ENCODE measurements at regions not wholly inside any gene's neighbourhood (a gene's known extent, or its start where the extent isn't known, plus 50 kb on each side); places are given as distances from the start of the nearest gene placed in this dataset.

DNA sequence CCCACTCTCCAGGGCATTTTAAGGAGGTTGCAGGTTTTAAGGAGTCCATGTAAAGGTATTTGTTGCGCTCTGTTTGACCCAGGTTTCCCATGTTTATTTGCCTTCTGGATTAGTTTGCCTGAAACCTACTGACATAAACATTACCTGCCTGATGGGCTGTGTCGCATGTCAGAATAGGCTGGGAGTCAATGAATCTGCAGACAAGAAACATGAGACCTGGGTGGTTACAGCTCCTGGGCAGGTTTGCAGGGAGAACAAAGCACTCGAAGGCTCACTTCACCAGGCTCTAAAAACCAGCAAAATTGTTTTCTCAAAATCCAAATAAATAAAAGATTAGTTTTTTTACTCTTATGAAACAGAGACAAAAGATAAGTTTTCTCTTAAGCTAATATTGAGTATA is 114.4 kb upstream of the SERTM1 start:
- no peak overlapping the region for H3K27ac Mint-ChIP-seq
- ChIA-PET CTCF (no interaction called here), POLR2A (no interaction called here)
- no peak for TF ChIP-seq EZH2 (IDR thresholded peaks at IDR 0.05; ENCODE audit: borderline replicate concordance, insufficient read depth, low read depth, low read length, poor library complexity, severe bottlenecking)
- TF ChIP-seq, protein P1, sequence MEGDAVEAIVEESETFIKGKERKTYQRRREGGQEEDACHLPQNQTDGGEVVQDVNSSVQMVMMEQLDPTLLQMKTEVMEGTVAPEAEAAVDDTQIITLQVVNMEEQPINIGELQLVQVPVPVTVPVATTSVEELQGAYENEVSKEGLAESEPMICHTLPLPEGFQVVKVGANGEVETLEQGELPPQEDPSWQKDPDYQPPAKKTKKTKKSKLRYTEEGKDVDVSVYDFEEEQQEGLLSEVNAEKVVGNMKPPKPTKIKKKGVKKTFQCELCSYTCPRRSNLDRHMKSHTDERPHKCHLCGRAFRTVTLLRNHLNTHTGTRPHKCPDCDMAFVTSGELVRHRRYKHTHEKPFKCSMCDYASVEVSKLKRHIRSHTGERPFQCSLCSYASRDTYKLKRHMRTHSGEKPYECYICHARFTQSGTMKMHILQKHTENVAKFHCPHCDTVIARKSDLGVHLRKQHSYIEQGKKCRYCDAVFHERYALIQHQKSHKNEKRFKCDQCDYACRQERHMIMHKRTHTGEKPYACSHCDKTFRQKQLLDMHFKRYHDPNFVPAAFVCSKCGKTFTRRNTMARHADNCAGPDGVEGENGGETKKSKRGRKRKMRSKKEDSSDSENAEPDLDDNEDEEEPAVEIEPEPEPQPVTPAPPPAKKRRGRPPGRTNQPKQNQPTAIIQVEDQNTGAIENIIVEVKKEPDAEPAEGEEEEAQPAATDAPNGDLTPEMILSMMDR (IDR thresholded peaks at IDR 0.05): no peak
- WGBS (ENCODE audit: insufficient coverage): 100% methylated on average over 1 of the region's 3 CpGs
- no peaks in the 10 kb centered on the region for H3K9me3 ChIP-seq (ENCODE audit: control extremely low read depth in 1 of 3, control insufficient read depth in 2 of 3, insufficient read depth in 1 of 3, low read length in 2 of 3)
- H4K20me1 ChIP-seq (ENCODE audit: control insufficient read depth, insufficient read depth, low read length, poor library complexity, severe bottlenecking): no peaks in the 10 kb centered on the region
- H2AFZ ChIP-seq (ENCODE audit: insufficient read depth, low read depth, low read length, poor library complexity, severe bottlenecking): no peak overlapping the region
- H3K4me1 ChIP-seq (ENCODE audit: control insufficient read depth in 2 of 2, insufficient read depth in 2 of 2, low read length in 2 of 2): peaks cover 0 to 3% of the 10 kb centered on the region in 2 donors
- no peaks in the 10 kb centered on the region for H3K36me3 ChIP-seq (replicated peaks in 1 of 2; ENCODE audit: control extremely low read depth in 1 of 2, control insufficient read depth in 1 of 2, extremely low read depth in 1 of 2, insufficient read depth in 2 of 2, low read length in 1 of 2)
- DNase-seq (no peak), ATAC-seq (ENCODE audit: low read depth) (no peak)
- no peak overlapping the region for H3K9ac ChIP-seq (ENCODE audit: low read length)
- no peak overlapping the region for H3K4me3 ChIP-seq (ENCODE audit: control extremely low read depth in 1 of 5, extremely low read depth in 1 of 5, insufficient read depth in 1 of 5, low read depth in 2 of 5, low read length in 4 of 5)
- peaks cover 12% of the 10 kb centered on the region for H3K4me1 Mint-ChIP-seq
- H3K27me3 ChIP-seq (replicated peaks in 1 of 4; ENCODE audit: control extremely low read depth in 1 of 4, control insufficient read depth in 3 of 4, insufficient read depth in 4 of 4, low read length in 3 of 4): no peaks in the 10 kb centered on the region
- H3K9me3 Mint-ChIP-seq (ENCODE audit: insufficient read depth): no peaks in the 10 kb centered on the region
- no peaks in the 10 kb centered on the region for H3K27me3 Mint-ChIP-seq
- no peak overlapping the region for H3K4me3 Mint-ChIP-seq
- H3K27ac ChIP-seq (ENCODE audit: low read length in 2 of 2): no peak overlapping the region
- intact Hi-C loops (cut with micrococcal nuclease): no loop called here
- H3K4me2 ChIP-seq (replicated peaks; ENCODE audit: low read depth, low read length, poor library complexity, severe bottlenecking): no peak overlapping the region
- no peaks in the 10 kb centered on the region for H3K79me2 ChIP-seq (ENCODE audit: control insufficient read depth, insufficient read depth, low read length)

DNA sequence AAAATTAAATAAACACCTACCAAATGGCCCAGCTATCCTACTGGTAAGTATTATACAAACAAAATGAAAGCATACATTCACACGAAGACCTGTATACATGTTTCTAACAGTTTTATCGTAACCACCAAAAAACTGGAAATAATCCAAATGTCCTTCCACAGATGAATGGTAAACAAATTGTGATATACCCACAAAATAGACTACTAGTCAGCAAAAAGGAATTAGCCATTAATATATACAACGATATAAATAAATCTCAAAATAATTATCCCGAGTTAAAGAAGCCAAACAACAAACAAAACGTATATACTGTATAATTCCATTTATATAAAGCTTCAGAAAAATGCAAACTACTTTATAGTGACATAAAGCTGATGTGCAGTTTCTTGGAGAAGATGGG is 106.3 kb upstream of the SERTM1 start:
- no peak for TF ChIP-seq EZH2 (IDR thresholded peaks at IDR 0.05; ENCODE audit: borderline replicate concordance, insufficient read depth, low read depth, low read length, poor library complexity, severe bottlenecking)
- TF ChIP-seq, protein P1 (IDR thresholded peaks at IDR 0.05): no peak
- Histone ChIP-seq H3K27ac (ENCODE audit: low read length in 2 of 2) (no peak overlapping the region), H4K20me1 (ENCODE audit: control insufficient read depth, insufficient read depth, low read length, poor library complexity, severe bottlenecking) (no peaks in the 10 kb centered on the region), H3K9me3 (ENCODE audit: control extremely low read depth in 1 of 3, control insufficient read depth in 2 of 3, insufficient read depth in 1 of 3, low read length in 2 of 3) (peaks cover 0 to 2% (median 1%) of the 10 kb centered on the region in 3 donors), H3K27me3 (replicated peaks in 1 of 4; ENCODE audit: control extremely low read depth in 1 of 4, control insufficient read depth in 3 of 4, insufficient read depth in 4 of 4, low read length in 3 of 4) (no peaks in the 10 kb centered on the region), H3K4me1 (ENCODE audit: control insufficient read depth in 2 of 2, insufficient read depth in 2 of 2, low read length in 2 of 2) (no peaks in the 10 kb centered on the region), H3K79me2 (ENCODE audit: control insufficient read depth, insufficient read depth, low read length) (no peaks in the 10 kb centered on the region), H3K4me2 (replicated peaks; ENCODE audit: low read depth, low read length, poor library complexity, severe bottlenecking) (no peak overlapping the region), H2AFZ (ENCODE audit: insufficient read depth, low read depth, low read length, poor library complexity, severe bottlenecking) (no peak overlapping the region), H3K4me3 (ENCODE audit: control extremely low read depth in 1 of 5, extremely low read depth in 1 of 5, insufficient read depth in 1 of 5, low read depth in 2 of 5, low read length in 4 of 5) (no peak overlapping the region), H3K36me3 (replicated peaks in 1 of 2; ENCODE audit: control extremely low read depth in 1 of 2, control insufficient read depth in 1 of 2, extremely low read depth in 1 of 2, insufficient read depth in 2 of 2, low read length in 1 of 2) (no peaks in the 10 kb centered on the region), H3K9ac (ENCODE audit: low read length) (no peak overlapping the region)
- no peaks in the 10 kb centered on the region for H3K9me3 Mint-ChIP-seq (ENCODE audit: insufficient read depth)
- DNase-seq: no peak
- no peaks in the 10 kb centered on the region for H3K27me3 Mint-ChIP-seq
- intact Hi-C loops (cut with micrococcal nuclease): no loop called here
- no peak overlapping the region for H3K4me3 Mint-ChIP-seq
- WGBS (ENCODE audit: insufficient coverage): 83% methylated on average over 1 of the region's 5 CpGs
- no peak overlapping the region for H3K27ac Mint-ChIP-seq
- H3K4me1 Mint-ChIP-seq: no peaks in the 10 kb centered on the region
- POLR2A ChIA-PET: no interaction called here
- CTCF ChIA-PET: no interaction called here
- ATAC-seq (ENCODE audit: low read depth): no peak

All from B cell (primary cell).